ENCODE measurements at regions not wholly inside any gene's neighbourhood (a gene's known extent, or its start where the extent isn't known, plus 50 kb on each side); places are given as distances from the start of the nearest gene placed in this dataset.

- Histone ChIP-seq H3K27ac (no peak overlapping the region), H3K9me3 (peaks cover 0 to 12% of the 10 kb centered on the region in 2 donors), H3K4me1 (no peaks in the 10 kb centered on the region), H3K27me3 (no peaks in the 10 kb centered on the region), H3K36me3 (no peaks in the 10 kb centered on the region), H3K4me3 (no peak overlapping the region)
- no peak for TF ChIP-seq CTCF (IDR thresholded peaks at IDR 0.05)
- no peak for DNase-seq (ENCODE audit: low spot score)
These were observed 422.7 kb downstream of the SIPA1L2 start for GRCh38 chr1:232207073-232207866.

GRCh38 chr1:232204269-232204668, 425.7 kb downstream of the SIPA1L2 start:
- no peaks in the 10 kb centered on the region for H3K36me3 ChIP-seq
- no peak overlapping the region for H3K4me3 ChIP-seq
- no peak overlapping the region for H3K27ac ChIP-seq
- DNase-seq (ENCODE audit: low spot score): no peak
- no peaks in the 10 kb centered on the region for H3K4me1 ChIP-seq
- peaks cover 0 to 32% of the 10 kb centered on the region in 2 donors for H3K9me3 ChIP-seq
- H3K27me3 ChIP-seq: no peaks in the 10 kb centered on the region
- TF ChIP-seq CTCF (IDR thresholded peaks at IDR 0.05): no peak

GRCh38 chr1:232201024-232201423, 428.9 kb downstream of the SIPA1L2 start:
- no peak overlapping the region for H3K4me3 ChIP-seq
- H3K27ac ChIP-seq: no peak overlapping the region

GRCh38 chr1:232196042-232196441, 433.9 kb downstream of the SIPA1L2 start:
- DNase-seq (ENCODE audit: low spot score): no peak
- Histone ChIP-seq H3K4me1 (no peaks in the 10 kb centered on the region), H3K27me3 (no peaks in the 10 kb centered on the region), H3K4me3 (no peak overlapping the region), H3K36me3 (no peaks in the 10 kb centered on the region), H3K27ac (no peak overlapping the region), H3K9me3 (peaks cover 0 to 8% of the 10 kb centered on the region in 2 donors)
- TF ChIP-seq CTCF (IDR thresholded peaks at IDR 0.05): no peak

More at GRCh38 chr1:232201024-232201423, 428.9 kb downstream of the SIPA1L2 start:
- Histone ChIP-seq H3K27me3 (no peaks in the 10 kb centered on the region), H3K4me1 (no peaks in the 10 kb centered on the region), H3K9me3 (peaks cover 0 to 32% of the 10 kb centered on the region in 2 donors), H3K36me3 (no peaks in the 10 kb centered on the region)
- TF ChIP-seq CTCF (IDR thresholded peaks at IDR 0.05): no peak
- no peak for DNase-seq (ENCODE audit: low spot score)

- Histone ChIP-seq H3K9me3 (no peaks in the 10 kb centered on the region), H3K4me1 (no peaks in the 10 kb centered on the region), H3K27me3 (no peaks in the 10 kb centered on the region), H3K36me3 (no peaks in the 10 kb centered on the region), H3K27ac (no peak overlapping the region), H3K4me3 (no peak overlapping the region)
- DNase-seq (ENCODE audit: low spot score): no peak
- no peak for TF ChIP-seq CTCF (IDR thresholded peaks at IDR 0.05)
These were observed 435.5 kb downstream of the SIPA1L2 start for GRCh38 chr1:232194424-232194823.

- Histone ChIP-seq H3K27me3 (no peaks in the 10 kb centered on the region), H3K4me3 (no peak overlapping the region), H3K36me3 (no peaks in the 10 kb centered on the region), H3K4me1 (no peaks in the 10 kb centered on the region), H3K9me3 (no peaks in the 10 kb centered on the region), H3K27ac (no peak overlapping the region)
- no peak for TF ChIP-seq CTCF (IDR thresholded peaks at IDR 0.05)
- no peak for DNase-seq (ENCODE audit: low spot score)
These were observed 436.5 kb downstream of the SIPA1L2 start for GRCh38 chr1:232193451-232193783.

Measured in right atrium auricular region (tissue), 2 donors.